Naive B cell (primary cell): ENCODE measurements at regions not wholly inside any gene's neighbourhood (a gene's known extent, or its start where the extent isn't known, plus 50 kb on each side); places are given as distances from the start of the nearest gene placed in this dataset.
"Not testable (repeated sequence)": the region's sequence is repeated elsewhere in the genome, so short reads cannot be mapped to it uniquely, and the experiment has no call there.

Experiments
- ATAC-seq, 2 donors: fragments of 150-1000 bp; cut with Tn5 transposase; 2 replicates each; pipeline ENCODE4 v1.10.0; 2021; ENCODE audit warnings: low read depth in 2 of 2, mild to moderate bottlenecking in 2 of 2, moderate library complexity in 2 of 2
- DNase-seq: peaks from one replicate; pipeline ENCODE4 v3.0.0; 2022
- H3K27ac Mint-ChIP-seq, 6 donors: one replicate each; pipeline ENCODE4 v1.8.0; 2020 to 2022; ENCODE audit warnings: mild to moderate bottlenecking in 6 of 6, mixed read lengths in 6 of 6, moderate library complexity in 5 of 6, inconsistent platforms in 2 of 6
- H3K27me3 Mint-ChIP-seq, 3 donors: one replicate each; pipeline ENCODE4 v1.8.0; 2021 to 2022; ENCODE audit warnings: mixed read lengths in 3 of 3, mild to moderate bottlenecking in 1 of 3
- H3K36me3 Mint-ChIP-seq, 2 donors: one replicate each; pipeline ENCODE4 v1.8.0; 2020 to 2022; ENCODE audit warnings: mixed read lengths in 2 of 2, inconsistent platforms in 1 of 2, mild to moderate bottlenecking in 1 of 2
- H3K4me1 Mint-ChIP-seq, 3 donors: one replicate each; pipeline ENCODE4 v1.8.0; 2020 to 2022; ENCODE audit warnings: mixed read lengths in 3 of 3, inconsistent platforms in 1 of 3, mild to moderate bottlenecking in 1 of 3, moderate library complexity in 1 of 3
- H3K4me3 Mint-ChIP-seq, 8 donors: one replicate each; pipeline ENCODE4 v1.8.0; 2020 to 2022; ENCODE audit warnings: mild to moderate bottlenecking in 8 of 8, mixed read lengths in 8 of 8, moderate library complexity in 8 of 8, inconsistent platforms in 2 of 8
- H3K9me3 Mint-ChIP-seq, 7 donors: one replicate each; pipeline ENCODE4 v1.8.0; 2020 to 2022; ENCODE audit warnings: mixed read lengths in 7 of 7, mild to moderate bottlenecking in 5 of 7, inconsistent platforms in 2 of 7, moderate library complexity in 1 of 7

- Mint-ChIP-seq H3K27me3 (peaks cover 8 to 24% (median 24%) of the 10 kb centered on the region in 3 donors), H3K9me3 (peaks cover 0 to 4% (median 0%) of the 10 kb centered on the region in 7 donors), H3K36me3 (no peaks in the 10 kb centered on the region), H3K4me1 (no peaks in the 10 kb centered on the region), H3K27ac (no peak overlapping the region), H3K4me3 (no peak overlapping the region)
- DNase-seq, result no peak
- no peak for ATAC-seq
These were observed 126.7 kb upstream of the CACHD1 start for GRCh38 chr1:64343105-64343822.

- peaks cover 8 to 24% (median 24%) of the 10 kb centered on the region in 3 donors for H3K27me3 Mint-ChIP-seq
- peaks cover 0 to 4% (median 0%) of the 10 kb centered on the region in 7 donors for H3K9me3 Mint-ChIP-seq
- H3K36me3 Mint-ChIP-seq, result no peaks in the 10 kb centered on the region
- no peak overlapping the region for H3K27ac Mint-ChIP-seq
- H3K4me1 Mint-ChIP-seq, result no peaks in the 10 kb centered on the region
- ATAC-seq (no peak), DNase-seq (no peak)
- no peak overlapping the region for H3K4me3 Mint-ChIP-seq
These were observed 126.1 kb upstream of the CACHD1 start for GRCh38 chr1:64343823-64344190.

- H3K27ac Mint-ChIP-seq, result no peak overlapping the region
- peaks cover 4 to 18% (median 7%) of the 10 kb centered on the region in 3 donors for H3K27me3 Mint-ChIP-seq
- H3K9me3 Mint-ChIP-seq, result peaks cover 0 to 1% (median 0%) of the 10 kb centered on the region in 7 donors
- no peaks in the 10 kb centered on the region for H3K36me3 Mint-ChIP-seq
- H3K4me3 Mint-ChIP-seq, result no peak overlapping the region
- ATAC-seq (no peak), DNase-seq (no peak)
- no peaks in the 10 kb centered on the region for H3K4me1 Mint-ChIP-seq
These were observed 121.5 kb upstream of the CACHD1 start for GRCh38 chr1:64348270-64348960.

GRCh38 chr1:64348961-64349648 lies 120.8 kb upstream of the CACHD1 start:
- Mint-ChIP-seq H3K27ac (no peak overlapping the region), H3K4me1 (no peaks in the 10 kb centered on the region), H3K4me3 (no peak overlapping the region), H3K27me3 (peaks cover 4 to 21% (median 7%) of the 10 kb centered on the region in 3 donors), H3K36me3 (no peaks in the 10 kb centered on the region), H3K9me3 (peaks cover 0 to 1% (median 0%) of the 10 kb centered on the region in 7 donors)
- DNase-seq (no peak), ATAC-seq (no peak)

- not testable (repeated sequence) for H3K36me3 Mint-ChIP-seq, H3K4me1 Mint-ChIP-seq, ATAC-seq, DNase-seq, H3K4me3 Mint-ChIP-seq, H3K9me3 Mint-ChIP-seq, H3K27ac Mint-ChIP-seq
- peaks cover 7 to 23% (median 9%) of the 10 kb centered on the region in 3 donors for H3K27me3 Mint-ChIP-seq
These were observed 114.4 kb upstream of the CACHD1 start for GRCh38 chr1:64355534-64355933.

- peaks cover 7 to 22% (median 9%) of the 10 kb centered on the region in 3 donors for H3K27me3 Mint-ChIP-seq
- ATAC-seq (no peak), DNase-seq (no peak)
- no peak overlapping the region for H3K4me3 Mint-ChIP-seq
- H3K9me3 Mint-ChIP-seq, result peaks cover 0 to 3% (median 0%) of the 10 kb centered on the region in 7 donors
- H3K27ac Mint-ChIP-seq, result no peak overlapping the region
- H3K4me1 Mint-ChIP-seq, result no peaks in the 10 kb centered on the region
- no peaks in the 10 kb centered on the region for H3K36me3 Mint-ChIP-seq
These were observed 113.2 kb upstream of the CACHD1 start for GRCh38 chr1:64356636-64357256.

GRCh38 chr1:64357422-64357821 lies 112.5 kb upstream of the CACHD1 start:
- Mint-ChIP-seq H3K27ac (no peak overlapping the region), H3K9me3 (peaks cover 0 to 3% (median 0%) of the 10 kb centered on the region in 7 donors), H3K4me3 (no peak overlapping the region), H3K36me3 (no peaks in the 10 kb centered on the region), H3K27me3 (peaks cover 7 to 15% (median 14%) of the 10 kb centered on the region in 3 donors), H3K4me1 (no peaks in the 10 kb centered on the region)
- no peak for DNase-seq
- no peak for ATAC-seq

GRCh38 chr1:64358692-64359091 lies 111.2 kb upstream of the CACHD1 start:
- Mint-ChIP-seq H3K9me3 (peaks cover 0 to 3% (median 0%) of the 10 kb centered on the region in 7 donors), H3K4me1 (no peaks in the 10 kb centered on the region), H3K27ac (no peak overlapping the region), H3K4me3 (no peak overlapping the region), H3K36me3 (no peaks in the 10 kb centered on the region), H3K27me3 (peaks cover 7 to 14% (median 12%) of the 10 kb centered on the region in 3 donors)
- ATAC-seq (no peak), DNase-seq (no peak)

- H3K4me1 Mint-ChIP-seq, result no peaks in the 10 kb centered on the region
These were observed 108.0 kb upstream of the CACHD1 start for GRCh38 chr1:64361974-64362373.

GRCh38 chr1:64363111-64363510 lies 106.8 kb upstream of the CACHD1 start:
- ATAC-seq, result no peak
- H3K36me3 Mint-ChIP-seq, result no peaks in the 10 kb centered on the region

More at GRCh38 chr1:64361974-64362373, 108.0 kb upstream of the CACHD1 start:
- no peak for DNase-seq
- peaks cover 0 to 3% (median 0%) of the 10 kb centered on the region in 7 donors for H3K9me3 Mint-ChIP-seq
- no peak for ATAC-seq
- peak overlapping the region in 1 of 6 donors; percentile 16 for H3K27ac Mint-ChIP-seq
- H3K36me3 Mint-ChIP-seq, result no peaks in the 10 kb centered on the region
- peaks cover 13 to 15% (median 14%) of the 10 kb centered on the region in 3 donors for H3K27me3 Mint-ChIP-seq
- H3K4me3 Mint-ChIP-seq, result no peak overlapping the region

GRCh38 chr1:64363616-64364015 lies 106.3 kb upstream of the CACHD1 start:
- no peak for ATAC-seq
- H3K4me1 Mint-ChIP-seq, result no peaks in the 10 kb centered on the region
- no peak for DNase-seq

More at GRCh38 chr1:64363111-64363510, 106.8 kb upstream of the CACHD1 start:
- Mint-ChIP-seq H3K27me3 (peaks cover 14 to 15% (median 15%) of the 10 kb centered on the region in 3 donors), H3K27ac (no peak overlapping the region), H3K4me1 (no peaks in the 10 kb centered on the region), H3K9me3 (peaks cover 0 to 3% (median 0%) of the 10 kb centered on the region in 7 donors), H3K4me3 (no peak overlapping the region)
- no peak for DNase-seq

GRCh38 chr1:64366821-64367220 lies 103.1 kb upstream of the CACHD1 start:
- Mint-ChIP-seq H3K27me3 (peaks cover 8 to 27% (median 9%) of the 10 kb centered on the region in 3 donors), H3K4me3 (no peak overlapping the region), H3K27ac (no peak overlapping the region), H3K9me3 (peaks cover 0 to 4% (median 0%) of the 10 kb centered on the region in 7 donors), H3K36me3 (no peaks in the 10 kb centered on the region), H3K4me1 (no peaks in the 10 kb centered on the region)
- DNase-seq (no peak), ATAC-seq (no peak)

More at GRCh38 chr1:64363616-64364015, 106.3 kb upstream of the CACHD1 start:
- no peak overlapping the region for H3K4me3 Mint-ChIP-seq
- no peak overlapping the region for H3K27ac Mint-ChIP-seq
- H3K9me3 Mint-ChIP-seq, result peaks cover 0 to 3% (median 0%) of the 10 kb centered on the region in 7 donors
- no peaks in the 10 kb centered on the region for H3K36me3 Mint-ChIP-seq
- H3K27me3 Mint-ChIP-seq, result peaks cover 12 to 15% (median 15%) of the 10 kb centered on the region in 3 donors

GRCh38 chr1:64368344-64368743 lies 101.6 kb upstream of the CACHD1 start:
- Mint-ChIP-seq H3K4me3 (no peak overlapping the region), H3K9me3 (peaks cover 0 to 4% (median 0%) of the 10 kb centered on the region in 7 donors), H3K27ac (no peak overlapping the region), H3K27me3 (peaks cover 5 to 27% (median 8%) of the 10 kb centered on the region in 3 donors), H3K36me3 (no peaks in the 10 kb centered on the region), H3K4me1 (no peaks in the 10 kb centered on the region)
- DNase-seq, result no peak
- ATAC-seq, result no peak
